HEK293 (cell line): ENCODE measurements at regions not wholly inside any gene's neighbourhood (a gene's known extent, or its start where the extent isn't known, plus 50 kb on each side); places are given as distances from the start of the nearest gene placed in this dataset.
"Not testable (repeated sequence)": the region's sequence is repeated elsewhere in the genome, so short reads cannot be mapped to it uniquely, and the experiment has no call there.

Source experiments
- CTCF ChIA-PET: fragments of 350-600 bp; formaldehyde crosslinking; extraction: SDS; loops from one replicate; lab custom pipeline; 2021; ENCODE audit warnings: antibody characterized with exemption; lab: Yijun Ruan, JAX
- POLR2A ChIA-PET: fragments of 300-600 bp; formaldehyde crosslinking; extraction: SDS; loops from one replicate; lab custom pipeline; 2020; ENCODE audit warnings: antibody characterized with exemption, inconsistent platforms; lab: Yijun Ruan, JAX
- H3K27ac ChIP-seq: fragments of 200-500 bp; sonication (Bioruptor generic); 2 replicates; pipeline ENCODE4 v1.5.1; 2014; ENCODE audit warnings: low read depth, low read length, control low read depth, inconsistent platforms; ENCODE audit errors: extremely low read depth
- H3K36me3 ChIP-seq, 2 experiments: fragments of 200-500 bp in 1 of 2; sonication (Bioruptor generic) in 1 of 2; 1 replicate in 1 of 2; 2 replicates in 1 of 2; pipeline ENCODE4 v1.5.1; 2014 to 2017; ENCODE audit warnings: inconsistent platforms in 2 of 2, low read length in 2 of 2; ENCODE audit not compliant: control insufficient read depth in 2 of 2, insufficient read depth in 1 of 2
- H3K4me1 ChIP-seq: fragments of 200-500 bp; sonication (Bioruptor generic); 2 replicates; pipeline ENCODE4 v1.5.1; 2014; ENCODE audit warnings: mild to moderate bottlenecking, low read length, inconsistent platforms; ENCODE audit not compliant: control insufficient read depth, insufficient read depth
- H3K4me3 ChIP-seq: 2 replicates; pipeline ENCODE4 v1.5.1; 2011; ENCODE audit warnings: low read depth, mild to moderate bottlenecking, control low read depth, low read length, moderate library complexity
- H3K9me3 ChIP-seq: fragments of 200-500 bp; sonication (Bioruptor generic); 2 replicates; pipeline ENCODE4 v1.5.1; 2014; ENCODE audit warnings: low read depth, low read length, inconsistent platforms; ENCODE audit not compliant: control insufficient read depth, insufficient read depth
- ATF2 ChIP-seq: fragments of 450-650 bp; formaldehyde crosslinking; IDR thresholded peaks from 2 replicates; pipeline ENCODE4 v1.5.1; 2016; ENCODE audit warnings: missing biosample characterization, missing genetic modification characterization, low read depth
- GLIS2 ChIP-seq: fragments of 450-650 bp; formaldehyde crosslinking; IDR thresholded peaks from 2 replicates; pipeline ENCODE4 v1.5.1; 2016; ENCODE audit warnings: missing biosample characterization, missing genetic modification characterization
- KLF17 ChIP-seq: fragments of 450-650 bp; formaldehyde crosslinking; IDR thresholded peaks from 2 replicates; pipeline ENCODE4 v1.5.1; 2016; ENCODE audit warnings: missing biosample characterization, missing genetic modification characterization
- SCRT1 ChIP-seq: fragments of 450-650 bp; formaldehyde crosslinking; IDR thresholded peaks from 2 replicates; pipeline ENCODE4 v1.5.1; 2016; ENCODE audit warnings: missing biosample characterization, missing genetic modification characterization, borderline replicate concordance
- SP7 ChIP-seq: fragments of 450-650 bp; formaldehyde crosslinking; IDR thresholded peaks from 2 replicates; pipeline ENCODE4 v1.5.1; 2016; ENCODE audit warnings: missing biosample characterization, missing genetic modification characterization
- ZFHX2 ChIP-seq: fragments of 450-650 bp; formaldehyde crosslinking; conservative IDR thresholded peaks from 2 replicates; pipeline ENCODE4 v1.5.1; 2016; ENCODE audit warnings: missing biosample characterization, missing genetic modification characterization
- ZFP69B ChIP-seq: fragments of 450-650 bp; formaldehyde crosslinking; IDR thresholded peaks from 2 replicates; pipeline ENCODE4 v1.5.1; 2016; ENCODE audit warnings: missing biosample characterization, missing genetic modification characterization
- ZNF148 ChIP-seq: fragments of 450-650 bp; formaldehyde crosslinking; IDR thresholded peaks from 2 replicates; pipeline ENCODE4 v1.5.0; 2017; ENCODE audit warnings: missing biosample characterization, missing genetic modification characterization, borderline replicate concordance
- ZNF2 ChIP-seq: fragments of 450-650 bp; formaldehyde crosslinking; IDR thresholded peaks from 2 replicates; pipeline ENCODE4 v1.5.1; 2016; ENCODE audit warnings: missing biosample characterization, missing genetic modification characterization
- ZNF221 ChIP-seq: fragments of 450-650 bp; formaldehyde crosslinking; IDR thresholded peaks from 2 replicates; pipeline ENCODE4 v1.5.1; 2017; ENCODE audit warnings: missing biosample characterization, missing genetic modification characterization, borderline replicate concordance
- ZNF362 ChIP-seq: fragments of 450-650 bp; formaldehyde crosslinking; IDR thresholded peaks from 2 replicates; pipeline ENCODE4 v1.5.1; 2016; ENCODE audit warnings: missing biosample characterization, missing genetic modification characterization
- ZNF366 ChIP-seq: fragments of 450-650 bp; formaldehyde crosslinking; conservative IDR thresholded peaks from 2 replicates; pipeline ENCODE4 v1.5.1; 2016; ENCODE audit warnings: missing biosample characterization, missing genetic modification characterization
- ZNF521 ChIP-seq: fragments of 450-650 bp; formaldehyde crosslinking; IDR thresholded peaks from 2 replicates; pipeline ENCODE4 v1.5.1; 2017; ENCODE audit warnings: missing biosample characterization, mild to moderate bottlenecking, missing genetic modification characterization
- ZNF555 ChIP-seq: fragments of 450-650 bp; formaldehyde crosslinking; conservative IDR thresholded peaks from 2 replicates; pipeline ENCODE4 v1.5.1; 2017; ENCODE audit warnings: missing biosample characterization, mild to moderate bottlenecking, missing genetic modification characterization, inconsistent platforms
- ZNF621 ChIP-seq: fragments of 450-650 bp; formaldehyde crosslinking; IDR thresholded peaks from 2 replicates; pipeline ENCODE4 v1.5.1; 2017; ENCODE audit warnings: missing biosample characterization, missing genetic modification characterization
- ZNF776 ChIP-seq: fragments of 450-650 bp; formaldehyde crosslinking; IDR thresholded peaks from 2 replicates; pipeline ENCODE4 v1.5.0; 2017; ENCODE audit warnings: missing biosample characterization, missing genetic modification characterization, borderline replicate concordance
- ZXDB ChIP-seq: fragments of 450-650 bp; formaldehyde crosslinking; IDR thresholded peaks from 2 replicates; pipeline ENCODE4 v1.5.1; 2016; ENCODE audit warnings: missing biosample characterization, missing genetic modification characterization

- TF ChIP-seq ZFP69B (tag by site-specific recombination): no peak
- no peak for TF ChIP-seq ZNF221 (tag by site-specific recombination)
- no peak for TF ChIP-seq ATF2 (tag by site-specific recombination)
- TF ChIP-seq ZNF776 (tag by site-specific recombination): no peak
- TF ChIP-seq ZNF621 (tag by site-specific recombination): no peak
Observed at GRCh38 chr7:79741684-79742083, 288.2 kb upstream of the MAGI2 start (continued).

- no peaks in the 10 kb centered on the region for H3K36me3 ChIP-seq
- ChIA-PET CTCF (interaction anchor here (0.6 to 1.0 kb wide), 2 partner anchors 23 to 468 kb away, joined by 3 read pairs; no protein-coding TSS in a partner anchor), POLR2A (no interaction called here)
- H3K4me3 ChIP-seq: no peak overlapping the region
- no peaks in the 10 kb centered on the region; the same call in 1 of the 2 replicates for H3K4me1 ChIP-seq
- H3K27ac ChIP-seq: no peak overlapping the region
- TF ChIP-seq ZNF366: no peak
- no peak for TF ChIP-seq ZNF362 (tag by site-specific recombination)
- TF ChIP-seq ZNF521: no peak
- TF ChIP-seq ZFHX2: no peak
- no peak for TF ChIP-seq ZNF148 (tag by site-specific recombination)
- TF ChIP-seq SP7: no peak
- no peak for TF ChIP-seq KLF17 (tag by site-specific recombination)
- no peak for TF ChIP-seq ZNF555 (tag by site-specific recombination)
- TF ChIP-seq GLIS2 (tag by site-specific recombination): no peak
- TF ChIP-seq ZXDB (tag by site-specific recombination): no peak
- TF ChIP-seq ZNF2 (tag by site-specific recombination): no peak
- TF ChIP-seq ZFP69B (tag by site-specific recombination): no peak
- no peak for TF ChIP-seq SCRT1 (tag by site-specific recombination)
- H3K9me3 ChIP-seq: no peaks in the 10 kb centered on the region
Observed at GRCh38 chr7:79740076-79740475, 286.6 kb upstream of the MAGI2 start.

- POLR2A ChIA-PET, H3K36me3 ChIP-seq, H3K9me3 ChIP-seq, H3K4me1 ChIP-seq, H3K27ac ChIP-seq, CTCF ChIA-PET, H3K4me3 ChIP-seq: not testable (repeated sequence)
Observed at GRCh38 chr7:79739036-79739709, 285.7 kb upstream of the MAGI2 start.
